ENCODE measurements at regions not wholly inside any gene's neighbourhood (a gene's known extent, or its start where the extent isn't known, plus 50 kb on each side); places are given as distances from the start of the nearest gene placed in this dataset.
"Not testable (repeated sequence)": the region's sequence is repeated elsewhere in the genome, so short reads cannot be mapped to it uniquely, and the experiment has no call there.

DNA sequence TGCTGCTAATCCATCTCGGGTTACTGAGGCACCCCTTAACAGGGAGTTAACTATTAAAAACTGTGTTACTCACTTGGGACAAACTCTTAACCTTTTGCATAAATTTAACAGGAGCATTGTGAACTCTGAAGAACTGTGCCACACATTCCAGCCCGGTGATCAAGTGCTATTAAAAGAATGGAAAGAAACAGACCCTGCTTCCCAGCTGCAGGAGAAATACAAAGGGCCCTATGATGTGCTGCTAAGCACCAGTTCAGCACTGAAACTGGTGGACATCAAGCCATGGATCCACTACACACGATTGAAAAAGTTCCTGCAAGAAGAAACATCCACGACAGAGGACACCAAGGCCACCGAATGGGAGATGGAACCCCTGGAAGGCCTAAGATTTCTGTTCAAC, 114.7 kb upstream of the PLCL2 start:
- CTCF ChIA-PET, result no interaction called here
- H3K4me3 ChIP-seq (replicated peaks in 1 of 3; ENCODE audit: insufficient read depth in 1 of 3, low read depth in 1 of 3, low read length in 3 of 3), result no peak overlapping the region
- H2AFZ ChIP-seq (ENCODE audit: low read depth, low read length), result no peak overlapping the region
- H3K79me2 ChIP-seq (ENCODE audit: control insufficient read depth, insufficient read depth, low read length), result no peaks in the 10 kb centered on the region
- no peaks in the 10 kb centered on the region for H3K36me3 ChIP-seq (ENCODE audit: control insufficient read depth in 2 of 2, extremely low read depth in 1 of 2, insufficient read depth in 2 of 2, low read length in 2 of 2)
- dilution Hi-C loops (cut with MboI; ENCODE audit: extremely low pct_ligation_motif_present, low sequenced_read_pairs), result no loop called here
- BruUV-seq (replicated peaks), result no TSS peak
- no peaks in the 10 kb centered on the region for H3K27me3 ChIP-seq (ENCODE audit: control insufficient read depth in 2 of 2, insufficient read depth in 2 of 2, low read length in 2 of 2)
- H3K27ac ChIP-seq (ENCODE audit: insufficient read depth, low read depth, low read length), result no peak overlapping the region
- no peaks in the 10 kb centered on the region for H3K4me1 ChIP-seq (ENCODE audit: control insufficient read depth, extremely low read depth, insufficient read depth, low read length)
- intact Hi-C loops (cut with micrococcal nuclease), result no loop called here
- no peak for FAIRE-seq
- no peak for DNase-seq (ENCODE audit: low read depth, low spot score)
- no peak for TF ChIP-seq FOS (IDR thresholded peaks at IDR 0.05; ENCODE audit: borderline replicate concordance, insufficient read depth, low read length)
- H4K20me1 ChIP-seq (replicated peaks; ENCODE audit: control insufficient read depth, extremely low read depth, insufficient read depth, low read length), result no peaks in the 10 kb centered on the region
- H3K4me2 ChIP-seq (ENCODE audit: insufficient read depth, low read length), result no peak overlapping the region
- H3K9ac ChIP-seq (replicated peaks; ENCODE audit: extremely low read depth, insufficient read depth, low read length), result no peak overlapping the region
- no peaks in the 10 kb centered on the region for H3K9me3 ChIP-seq (replicated peaks; ENCODE audit: control insufficient read depth, insufficient read depth, low read length)
- no peaks in the 10 kb centered on the region for H3K9me1 ChIP-seq (replicated peaks; ENCODE audit: control insufficient read depth, extremely low read depth, insufficient read depth, low read length)
- POLR2A ChIA-PET, result no interaction called here

DNA sequence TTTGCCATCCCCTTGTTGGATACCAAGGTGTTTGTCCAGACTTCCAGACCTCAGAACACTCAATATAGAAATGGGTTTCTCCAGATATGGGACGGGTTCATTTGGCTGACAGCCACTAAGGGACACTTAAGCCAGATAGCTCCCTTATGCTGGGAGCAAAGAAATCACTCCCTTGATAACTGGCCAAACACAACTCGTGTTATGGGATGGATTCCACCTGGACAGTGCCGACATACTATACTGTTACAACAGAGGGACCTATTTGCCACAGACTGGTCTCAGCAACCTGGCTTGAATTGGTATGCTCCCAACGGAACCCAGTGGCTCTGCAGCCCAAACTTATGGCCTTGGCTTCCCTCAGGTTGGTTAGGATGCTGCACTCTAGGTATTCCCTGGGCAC, 114.0 kb upstream of the PLCL2 start:
- no peaks in the 10 kb centered on the region for H3K27me3 ChIP-seq (ENCODE audit: control insufficient read depth in 2 of 2, insufficient read depth in 2 of 2, low read length in 2 of 2)
- FAIRE-seq (no peak), DNase-seq (ENCODE audit: low read depth, low spot score) (no peak)
- no peak overlapping the region for H3K4me3 ChIP-seq (replicated peaks in 1 of 3; ENCODE audit: insufficient read depth in 1 of 3, low read depth in 1 of 3, low read length in 3 of 3)
- no peak overlapping the region for H3K27ac ChIP-seq (ENCODE audit: insufficient read depth, low read depth, low read length)
- BruUV-seq (replicated peaks), result no TSS peak
- no peaks in the 10 kb centered on the region for H3K36me3 ChIP-seq (ENCODE audit: control insufficient read depth in 2 of 2, extremely low read depth in 1 of 2, insufficient read depth in 2 of 2, low read length in 2 of 2)
- no peak overlapping the region for H3K4me2 ChIP-seq (ENCODE audit: insufficient read depth, low read length)
- no peaks in the 10 kb centered on the region for H3K9me3 ChIP-seq (replicated peaks; ENCODE audit: control insufficient read depth, insufficient read depth, low read length)
- intact Hi-C loops (cut with micrococcal nuclease), result no loop called here
- no peaks in the 10 kb centered on the region for H3K9me1 ChIP-seq (replicated peaks; ENCODE audit: control insufficient read depth, extremely low read depth, insufficient read depth, low read length)
- dilution Hi-C loops (cut with MboI; ENCODE audit: extremely low pct_ligation_motif_present, low sequenced_read_pairs), result no loop called here
- H2AFZ ChIP-seq (ENCODE audit: low read depth, low read length), result no peak overlapping the region
- no peaks in the 10 kb centered on the region for H3K4me1 ChIP-seq (ENCODE audit: control insufficient read depth, extremely low read depth, insufficient read depth, low read length)
- H3K9ac ChIP-seq (replicated peaks; ENCODE audit: extremely low read depth, insufficient read depth, low read length), result no peak overlapping the region
- ChIA-PET POLR2A (no interaction called here), CTCF (no interaction called here)
- H4K20me1 ChIP-seq (replicated peaks; ENCODE audit: control insufficient read depth, extremely low read depth, insufficient read depth, low read length), result no peaks in the 10 kb centered on the region
- H3K79me2 ChIP-seq (ENCODE audit: control insufficient read depth, insufficient read depth, low read length), result no peaks in the 10 kb centered on the region
- TF ChIP-seq, protein P1, sequence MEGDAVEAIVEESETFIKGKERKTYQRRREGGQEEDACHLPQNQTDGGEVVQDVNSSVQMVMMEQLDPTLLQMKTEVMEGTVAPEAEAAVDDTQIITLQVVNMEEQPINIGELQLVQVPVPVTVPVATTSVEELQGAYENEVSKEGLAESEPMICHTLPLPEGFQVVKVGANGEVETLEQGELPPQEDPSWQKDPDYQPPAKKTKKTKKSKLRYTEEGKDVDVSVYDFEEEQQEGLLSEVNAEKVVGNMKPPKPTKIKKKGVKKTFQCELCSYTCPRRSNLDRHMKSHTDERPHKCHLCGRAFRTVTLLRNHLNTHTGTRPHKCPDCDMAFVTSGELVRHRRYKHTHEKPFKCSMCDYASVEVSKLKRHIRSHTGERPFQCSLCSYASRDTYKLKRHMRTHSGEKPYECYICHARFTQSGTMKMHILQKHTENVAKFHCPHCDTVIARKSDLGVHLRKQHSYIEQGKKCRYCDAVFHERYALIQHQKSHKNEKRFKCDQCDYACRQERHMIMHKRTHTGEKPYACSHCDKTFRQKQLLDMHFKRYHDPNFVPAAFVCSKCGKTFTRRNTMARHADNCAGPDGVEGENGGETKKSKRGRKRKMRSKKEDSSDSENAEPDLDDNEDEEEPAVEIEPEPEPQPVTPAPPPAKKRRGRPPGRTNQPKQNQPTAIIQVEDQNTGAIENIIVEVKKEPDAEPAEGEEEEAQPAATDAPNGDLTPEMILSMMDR (IDR thresholded peaks at IDR 0.05; ENCODE audit: extremely low read depth in 1 of 2, insufficient read depth in 1 of 2, low read depth in 1 of 2, low read length in 2 of 2), result no peak

DNA sequence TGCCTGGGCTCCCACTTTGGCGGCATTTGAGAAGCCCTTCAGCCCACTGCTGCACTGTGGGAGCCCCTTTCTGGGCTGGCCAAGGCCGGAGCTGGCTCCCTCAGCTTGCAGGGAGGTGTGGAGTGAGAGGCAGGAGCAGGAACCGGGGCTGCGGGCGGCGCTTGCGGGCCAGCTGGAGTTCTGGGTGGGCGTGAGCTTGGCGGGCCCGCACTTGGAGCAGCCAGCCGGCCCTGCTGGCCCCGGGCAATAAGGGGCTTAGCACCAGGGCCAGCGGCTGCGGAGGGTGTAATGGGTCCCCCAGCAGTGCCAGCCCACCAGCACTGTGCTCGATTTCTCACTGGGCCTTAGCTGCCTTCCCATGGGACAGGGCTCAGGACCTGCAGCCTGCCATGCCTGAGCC, 111.2 kb upstream of the PLCL2 start:
- POLR2A ChIA-PET, result not testable (repeated sequence)

DNA sequence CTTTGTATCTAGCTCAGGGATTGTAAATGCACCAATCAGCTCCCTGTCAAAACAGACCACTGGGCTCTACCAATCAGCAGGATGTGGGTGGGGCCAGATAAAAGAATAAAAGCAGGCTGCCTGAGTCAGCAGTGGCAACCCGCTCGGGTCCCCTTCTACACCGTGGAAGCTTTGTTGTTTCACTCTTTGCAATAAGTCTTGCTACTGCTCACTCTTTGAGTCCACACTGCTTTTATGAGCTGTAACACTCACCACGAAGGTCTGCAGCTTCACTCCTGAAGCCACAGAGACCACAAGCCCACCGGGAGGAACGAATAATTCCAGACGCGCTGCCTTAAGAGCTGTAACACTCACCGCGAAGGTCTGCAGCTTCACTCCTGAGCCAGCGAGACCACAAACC, 110.2 kb upstream of the PLCL2 start:
- BruUV-seq (replicated peaks); H2AFZ ChIP-seq (ENCODE audit: low read depth, low read length); H3K36me3 ChIP-seq (ENCODE audit: control insufficient read depth in 2 of 2, extremely low read depth in 1 of 2, insufficient read depth in 2 of 2, low read length in 2 of 2); H3K9ac ChIP-seq (replicated peaks; ENCODE audit: extremely low read depth, insufficient read depth, low read length); intact Hi-C loops (cut with micrococcal nuclease); H3K27ac ChIP-seq (ENCODE audit: insufficient read depth, low read depth, low read length); H4K20me1 ChIP-seq (replicated peaks; ENCODE audit: control insufficient read depth, extremely low read depth, insufficient read depth, low read length); DNase-seq (ENCODE audit: low read depth, low spot score); H3K4me2 ChIP-seq (ENCODE audit: insufficient read depth, low read length); H3K9me3 ChIP-seq (replicated peaks; ENCODE audit: control insufficient read depth, insufficient read depth, low read length); dilution Hi-C loops (cut with MboI; ENCODE audit: extremely low pct_ligation_motif_present, low sequenced_read_pairs); H3K4me3 ChIP-seq (replicated peaks in 1 of 3; ENCODE audit: insufficient read depth in 1 of 3, low read depth in 1 of 3, low read length in 3 of 3); FAIRE-seq; H3K4me1 ChIP-seq (ENCODE audit: control insufficient read depth, extremely low read depth, insufficient read depth, low read length); H3K27me3 ChIP-seq (ENCODE audit: control insufficient read depth in 2 of 2, insufficient read depth in 2 of 2, low read length in 2 of 2); H3K79me2 ChIP-seq (ENCODE audit: control insufficient read depth, insufficient read depth, low read length); H3K9me1 ChIP-seq (replicated peaks; ENCODE audit: control insufficient read depth, extremely low read depth, insufficient read depth, low read length); POLR2A ChIA-PET: not testable (repeated sequence)
- CTCF ChIA-PET, result interaction anchor here (1.0 kb wide), 1 partner anchor 9 kb away, joined by 3 read pairs; no protein-coding TSS in a partner anchor

More for the DNA sequence above, 111.2 kb upstream of the PLCL2 start:
- H3K4me2 ChIP-seq (ENCODE audit: insufficient read depth, low read length); FAIRE-seq; H3K4me1 ChIP-seq (ENCODE audit: control insufficient read depth, extremely low read depth, insufficient read depth, low read length); H2AFZ ChIP-seq (ENCODE audit: low read depth, low read length); dilution Hi-C loops (cut with MboI; ENCODE audit: extremely low pct_ligation_motif_present, low sequenced_read_pairs); H3K27ac ChIP-seq (ENCODE audit: insufficient read depth, low read depth, low read length); H3K9ac ChIP-seq (replicated peaks; ENCODE audit: extremely low read depth, insufficient read depth, low read length); H3K4me3 ChIP-seq (replicated peaks in 1 of 3; ENCODE audit: insufficient read depth in 1 of 3, low read depth in 1 of 3, low read length in 3 of 3); CTCF ChIA-PET; H3K27me3 ChIP-seq (ENCODE audit: control insufficient read depth in 2 of 2, insufficient read depth in 2 of 2, low read length in 2 of 2); H4K20me1 ChIP-seq (replicated peaks; ENCODE audit: control insufficient read depth, extremely low read depth, insufficient read depth, low read length); H3K36me3 ChIP-seq (ENCODE audit: control insufficient read depth in 2 of 2, extremely low read depth in 1 of 2, insufficient read depth in 2 of 2, low read length in 2 of 2); DNase-seq (ENCODE audit: low read depth, low spot score); intact Hi-C loops (cut with micrococcal nuclease); H3K9me3 ChIP-seq (replicated peaks; ENCODE audit: control insufficient read depth, insufficient read depth, low read length); BruUV-seq (replicated peaks); H3K79me2 ChIP-seq (ENCODE audit: control insufficient read depth, insufficient read depth, low read length); H3K9me1 ChIP-seq (replicated peaks; ENCODE audit: control insufficient read depth, extremely low read depth, insufficient read depth, low read length): not testable (repeated sequence)

All from endothelial cell of umbilical vein (primary cell).